ENCODE measurements at regions not wholly inside any gene's neighbourhood (a gene's known extent, or its start where the extent isn't known, plus 50 kb on each side); places are given as distances from the start of the nearest gene placed in this dataset.

DNA sequence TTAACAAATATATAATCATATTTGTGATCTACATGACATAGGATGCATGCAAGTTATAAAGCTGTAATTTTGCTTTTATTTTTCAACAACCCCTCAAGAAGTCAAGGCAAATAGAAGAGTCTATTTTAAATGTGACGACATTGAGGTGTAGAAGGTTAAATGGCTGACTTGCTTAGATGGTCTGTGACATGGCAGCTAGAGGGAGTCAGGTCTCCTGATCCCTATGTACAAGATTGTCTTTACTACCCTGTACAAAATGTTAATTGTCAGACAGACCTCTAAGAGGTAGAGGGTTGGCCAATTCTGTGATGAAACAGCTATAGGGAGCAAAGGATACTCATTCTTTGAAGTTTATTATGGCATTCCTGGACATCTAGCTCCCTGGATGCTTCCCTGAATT, 380.9 kb upstream of the MEF2C start:
- TF ChIP-seq CTCF (conservative IDR thresholded peaks at IDR 0.05; ENCODE audit: low read depth, low read length) (no peak), USF2 (IDR thresholded peaks at IDR 0.05; ENCODE audit: low read depth, low read length) (no peak), BHLHE40 (IDR thresholded peaks at IDR 0.05; ENCODE audit: low read depth, low read length) (no peak), MAZ (IDR thresholded peaks at IDR 0.05; ENCODE audit: borderline replicate concordance, low read depth, low read length) (no peak), POLR2A (IDR thresholded peaks at IDR 0.05; ENCODE audit: low read depth, low read length) (no peak), RCOR1 (IDR thresholded peaks at IDR 0.05; ENCODE audit: insufficient replicate concordance, low read length) (no peak), RAD21 (IDR thresholded peaks at IDR 0.05; ENCODE audit: low read length) (no peak), CEBPB (IDR thresholded peaks at IDR 0.05; ENCODE audit: low read depth, low read length) (no peak), SMC3 (IDR thresholded peaks at IDR 0.05; ENCODE audit: low read depth, low read length) (no peak), MXI1 (IDR thresholded peaks at IDR 0.05; ENCODE audit: borderline replicate concordance, low read depth, low read length) (no peak), MAFK (IDR thresholded peaks at IDR 0.05; ENCODE audit: low read depth, low read length) (no peak), CHD1 (IDR thresholded peaks at IDR 0.05; ENCODE audit: low read depth, low read length) (no peak)
